ENCODE measurements at regions not wholly inside any gene's neighbourhood (a gene's known extent, or its start where the extent isn't known, plus 50 kb on each side); places are given as distances from the start of the nearest gene placed in this dataset.

DNA sequence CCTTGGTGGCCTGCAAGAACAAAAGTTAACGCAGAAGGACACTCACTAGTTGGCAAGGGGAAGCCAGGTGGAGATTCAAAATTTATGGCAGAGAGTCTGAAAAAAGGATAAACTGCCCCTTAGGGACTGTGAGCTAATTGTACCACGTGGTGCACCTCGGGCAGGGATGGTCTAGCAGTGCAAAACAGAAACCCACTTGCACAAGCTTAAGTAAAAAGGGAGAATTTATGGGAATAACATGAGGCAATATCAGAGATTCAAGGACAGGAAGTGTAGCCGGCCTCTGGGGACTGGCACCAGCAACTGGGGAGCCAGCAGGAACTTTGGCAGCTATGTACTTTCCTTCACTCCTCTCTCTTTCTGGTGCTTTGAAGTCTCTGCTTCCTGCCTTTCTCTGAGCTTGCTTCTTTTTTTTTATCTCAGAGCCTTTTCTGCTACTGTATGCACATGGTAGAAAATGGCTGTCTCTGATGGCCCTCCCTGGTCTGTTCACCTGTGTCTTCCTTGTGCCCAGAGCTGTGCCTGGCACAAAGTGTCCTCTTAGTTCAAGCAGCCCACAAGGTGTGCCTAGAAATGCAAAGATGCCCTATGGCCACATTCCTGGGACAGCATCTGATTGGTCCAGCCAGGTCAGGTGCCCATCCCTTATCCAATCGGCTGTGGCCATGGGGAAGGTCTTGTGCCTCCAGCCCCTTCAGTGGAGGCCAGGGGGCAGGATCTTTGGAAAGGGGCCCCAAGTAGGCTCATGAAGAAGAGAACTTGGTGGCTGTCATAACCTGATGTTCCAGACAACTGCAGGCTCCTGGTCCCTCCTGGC, 114.8 kb upstream of the ATP6AP2 start:
- no peak for DNase-seq (ENCODE audit: low spot score)
- Mint-ChIP-seq H3K36me3 (ENCODE audit: low read depth) (no peaks in the 10 kb centered on the region), H3K4me1 (ENCODE audit: low read depth) (peaks cover 15% of the 10 kb centered on the region), H3K9me3 (ENCODE audit: low read depth) (peaks cover 2% of the 10 kb centered on the region), H3K27ac (ENCODE audit: unreplicated experiment) (no peak overlapping the region), H3K27me3 (ENCODE audit: low read depth) (peaks cover 6% of the 10 kb centered on the region), H3K4me3 (ENCODE audit: unreplicated experiment) (no peak overlapping the region)
- TF ChIP-seq, protein P1, sequence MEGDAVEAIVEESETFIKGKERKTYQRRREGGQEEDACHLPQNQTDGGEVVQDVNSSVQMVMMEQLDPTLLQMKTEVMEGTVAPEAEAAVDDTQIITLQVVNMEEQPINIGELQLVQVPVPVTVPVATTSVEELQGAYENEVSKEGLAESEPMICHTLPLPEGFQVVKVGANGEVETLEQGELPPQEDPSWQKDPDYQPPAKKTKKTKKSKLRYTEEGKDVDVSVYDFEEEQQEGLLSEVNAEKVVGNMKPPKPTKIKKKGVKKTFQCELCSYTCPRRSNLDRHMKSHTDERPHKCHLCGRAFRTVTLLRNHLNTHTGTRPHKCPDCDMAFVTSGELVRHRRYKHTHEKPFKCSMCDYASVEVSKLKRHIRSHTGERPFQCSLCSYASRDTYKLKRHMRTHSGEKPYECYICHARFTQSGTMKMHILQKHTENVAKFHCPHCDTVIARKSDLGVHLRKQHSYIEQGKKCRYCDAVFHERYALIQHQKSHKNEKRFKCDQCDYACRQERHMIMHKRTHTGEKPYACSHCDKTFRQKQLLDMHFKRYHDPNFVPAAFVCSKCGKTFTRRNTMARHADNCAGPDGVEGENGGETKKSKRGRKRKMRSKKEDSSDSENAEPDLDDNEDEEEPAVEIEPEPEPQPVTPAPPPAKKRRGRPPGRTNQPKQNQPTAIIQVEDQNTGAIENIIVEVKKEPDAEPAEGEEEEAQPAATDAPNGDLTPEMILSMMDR (IDR thresholded peaks at IDR 0.05): no peak

DNA sequence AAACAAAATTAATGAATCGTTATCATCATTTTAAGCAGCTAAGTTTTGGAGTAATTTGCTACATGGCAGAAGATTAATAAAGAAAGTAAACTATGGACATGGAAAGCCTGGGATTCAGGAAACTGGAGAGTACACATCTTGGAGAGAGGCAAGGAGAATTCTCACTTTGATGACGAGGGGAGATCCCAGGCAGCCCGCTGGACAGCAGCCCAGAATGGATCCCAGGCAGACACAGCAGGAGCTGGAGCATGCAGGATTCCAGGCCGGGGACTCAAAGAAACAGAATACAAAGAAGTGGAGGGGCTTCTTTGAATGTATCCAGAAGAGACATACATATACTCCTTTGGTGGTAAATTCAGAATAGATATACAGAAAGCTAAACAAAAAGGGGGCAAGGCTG, 118.0 kb upstream of the ATP6AP2 start:
- TF ChIP-seq, protein P1 (IDR thresholded peaks at IDR 0.05): no peak
- Mint-ChIP-seq H3K4me1 (ENCODE audit: low read depth) (peaks cover 19% of the 10 kb centered on the region), H3K9me3 (ENCODE audit: low read depth) (peaks cover 2% of the 10 kb centered on the region), H3K27ac (ENCODE audit: unreplicated experiment) (no peak overlapping the region), H3K36me3 (ENCODE audit: low read depth) (peaks cover 3% of the 10 kb centered on the region), H3K27me3 (ENCODE audit: low read depth) (peaks cover 5% of the 10 kb centered on the region), H3K4me3 (ENCODE audit: unreplicated experiment) (no peak overlapping the region)
- no peak for DNase-seq (ENCODE audit: low spot score)

DNA sequence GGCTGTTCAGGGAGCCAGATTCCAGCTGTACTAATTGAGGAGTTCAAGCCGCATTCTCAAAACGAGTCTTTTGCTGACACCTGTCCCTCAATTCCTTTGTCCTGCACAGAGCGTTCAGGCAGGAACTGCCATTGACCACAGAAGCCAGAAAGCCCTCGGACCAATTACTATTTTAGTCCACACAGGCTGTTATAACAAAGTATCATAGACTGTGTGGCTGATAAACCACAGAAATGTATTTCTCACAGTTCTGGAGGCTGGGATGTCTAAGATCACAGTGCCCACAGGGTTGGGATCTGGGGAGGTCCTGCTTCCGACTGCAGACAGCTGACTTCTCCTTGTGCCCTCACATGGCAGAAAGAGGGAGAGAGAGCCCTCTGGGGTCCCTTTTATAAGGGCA, 119.8 kb upstream of the ATP6AP2 start:
- peaks cover 6% of the 10 kb centered on the region for H3K27me3 Mint-ChIP-seq (ENCODE audit: low read depth)
- H3K4me3 Mint-ChIP-seq (ENCODE audit: unreplicated experiment): no peak overlapping the region
- H3K9me3 Mint-ChIP-seq (ENCODE audit: low read depth): peaks cover 7% of the 10 kb centered on the region
- DNase-seq (ENCODE audit: low spot score): no peak
- TF ChIP-seq, protein P1 (IDR thresholded peaks at IDR 0.05): no peak
- peaks cover 3% of the 10 kb centered on the region for H3K36me3 Mint-ChIP-seq (ENCODE audit: low read depth)
- H3K27ac Mint-ChIP-seq (ENCODE audit: unreplicated experiment): no peak overlapping the region
- H3K4me1 Mint-ChIP-seq (ENCODE audit: low read depth): peaks cover 17% of the 10 kb centered on the region

DNA sequence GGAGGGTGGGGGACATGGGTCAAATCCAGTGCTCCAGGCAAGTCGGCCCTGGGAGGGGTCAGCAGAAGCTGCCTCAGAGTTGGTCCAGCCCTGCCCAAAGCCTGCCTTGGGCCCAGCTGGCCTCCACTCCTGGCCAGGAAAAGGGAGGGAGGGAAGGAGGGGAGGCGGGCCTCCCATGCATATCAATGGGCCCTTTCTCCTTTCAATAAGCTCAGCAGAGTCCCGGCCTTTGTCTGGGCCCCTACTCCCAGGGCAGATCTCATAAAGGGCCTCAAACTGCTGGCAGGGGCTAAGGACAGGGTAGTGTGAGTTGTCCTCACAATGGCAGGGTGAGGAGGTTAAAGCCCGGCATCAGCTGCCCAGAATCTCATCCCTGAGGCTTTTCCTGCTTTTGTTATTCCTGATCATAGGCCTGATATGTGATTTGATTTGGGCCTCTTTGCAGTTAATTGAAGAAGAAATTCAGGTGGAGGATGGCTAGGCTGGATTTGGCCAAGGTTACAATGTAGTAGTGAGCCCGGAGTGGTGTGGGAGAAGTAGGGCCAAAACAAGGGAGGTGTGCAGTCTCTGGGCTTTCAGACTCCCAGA, 121.1 kb upstream of the ATP6AP2 start:
- H3K27ac Mint-ChIP-seq (ENCODE audit: unreplicated experiment): no peak overlapping the region
- H3K36me3 Mint-ChIP-seq (ENCODE audit: low read depth): peaks cover 5% of the 10 kb centered on the region
- H3K4me3 Mint-ChIP-seq (ENCODE audit: unreplicated experiment): no peak overlapping the region
- H3K4me1 Mint-ChIP-seq (ENCODE audit: low read depth): peaks cover 10% of the 10 kb centered on the region
- peaks cover 19% of the 10 kb centered on the region for H3K9me3 Mint-ChIP-seq (ENCODE audit: low read depth)
- DNase-seq (ENCODE audit: low spot score): no peak
- TF ChIP-seq, protein P1 (IDR thresholded peaks at IDR 0.05): no peak
- H3K27me3 Mint-ChIP-seq (ENCODE audit: low read depth): peaks cover 6% of the 10 kb centered on the region

DNA sequence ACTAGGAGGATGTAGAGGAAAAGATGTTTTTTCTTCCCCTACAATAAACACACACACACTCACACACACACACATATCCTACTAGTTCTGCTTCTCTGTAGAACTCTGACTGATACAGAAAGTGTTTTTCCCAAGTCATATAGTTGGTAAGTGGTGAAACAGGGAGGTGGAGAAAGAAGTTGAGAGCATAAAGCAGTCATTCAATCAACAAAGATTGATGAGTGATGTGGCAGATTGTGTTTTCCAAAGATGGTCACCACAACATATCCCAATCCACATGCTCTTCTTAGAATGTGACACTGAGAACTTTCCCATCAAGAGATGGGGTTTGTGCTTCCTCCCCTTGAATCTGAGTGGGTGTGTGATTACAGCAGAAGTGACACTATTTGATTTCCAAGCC, 123.4 kb upstream of the ATP6AP2 start:
- peaks cover 8% of the 10 kb centered on the region for H3K4me1 Mint-ChIP-seq (ENCODE audit: low read depth)
- no peak overlapping the region for H3K4me3 Mint-ChIP-seq (ENCODE audit: unreplicated experiment)
- TF ChIP-seq, protein P1 (IDR thresholded peaks at IDR 0.05): no peak
- peaks cover 5% of the 10 kb centered on the region for H3K36me3 Mint-ChIP-seq (ENCODE audit: low read depth)
- peaks cover 21% of the 10 kb centered on the region for H3K9me3 Mint-ChIP-seq (ENCODE audit: low read depth)
- no peak for DNase-seq (ENCODE audit: low spot score)
- peaks cover 1% of the 10 kb centered on the region for H3K27me3 Mint-ChIP-seq (ENCODE audit: low read depth)
- no peak overlapping the region for H3K27ac Mint-ChIP-seq (ENCODE audit: unreplicated experiment)
